Fibroblast of lung (primary cell): ENCODE measurements at regions not wholly inside any gene's neighbourhood (a gene's known extent, or its start where the extent isn't known, plus 50 kb on each side); places are given as distances from the start of the nearest gene placed in this dataset.

Experiments
- DNase-seq, 2 donors: peaks; one replicate each; pipeline versions ENCODE4 v3.0.0 to v3.0.0-alpha.2; 2010; ENCODE audit warnings: low read depth in 2 of 2
- H2AFZ ChIP-seq: 2 replicates; pipeline ENCODE4 v1.5.1; 2012; ENCODE audit warnings: low read length, control low read depth, inconsistent platforms
- H3K27ac ChIP-seq: 2 replicates; pipeline ENCODE4 v1.5.1; 2011; ENCODE audit warnings: low read length, control low read depth; ENCODE audit not compliant: insufficient read depth
- H3K27me3 ChIP-seq: 2 replicates; pipeline ENCODE4 v1.5.1; 2011; ENCODE audit warnings: mild to moderate bottlenecking, low read length; ENCODE audit not compliant: control insufficient read depth, insufficient read depth
- H3K36me3 ChIP-seq: 2 replicates; pipeline ENCODE4 v1.5.1; 2011; ENCODE audit warnings: low read length; ENCODE audit not compliant: control insufficient read depth, insufficient read depth
- H3K4me1 ChIP-seq: 2 replicates; pipeline ENCODE4 v1.5.1; 2011; ENCODE audit warnings: low read length; ENCODE audit not compliant: control insufficient read depth, insufficient read depth; ENCODE audit errors: extremely low read depth
- H3K4me2 ChIP-seq: 2 replicates; pipeline ENCODE4 v1.5.1; 2011; ENCODE audit warnings: low read length, control low read depth; ENCODE audit not compliant: insufficient read depth; ENCODE audit errors: extremely low read depth
- H3K4me3 ChIP-seq, 4 experiments: fragments of 200-600 bp in 1 of 4; sonication (generic) in 1 of 4; replicated peaks in 1 of 4; 2 replicates each; pipeline ENCODE4 v1.5.1; 2011 to 2016; ENCODE audit warnings: low read length in 4 of 4, low read depth in 3 of 4, mild to moderate bottlenecking in 3 of 4, control low read depth in 2 of 4, inconsistent platforms in 1 of 4, mixed read lengths in 1 of 4; ENCODE audit not compliant: insufficient read depth in 1 of 4; ENCODE audit errors: control extremely low read depth in 1 of 4
- H3K79me2 ChIP-seq: 2 replicates; pipeline ENCODE4 v1.5.1; 2012; ENCODE audit warnings: mild to moderate bottlenecking, low read length, inconsistent platforms; ENCODE audit not compliant: control insufficient read depth, insufficient read depth
- H3K9ac ChIP-seq: 2 replicates; pipeline ENCODE4 v1.5.1; 2011; ENCODE audit warnings: mild to moderate bottlenecking, low read length, control low read depth; ENCODE audit not compliant: insufficient read depth
- H3K9me3 ChIP-seq: 2 replicates; pipeline ENCODE4 v1.5.1; 2012; ENCODE audit warnings: low read depth, low read length; ENCODE audit not compliant: control insufficient read depth, insufficient read depth
- H4K20me1 ChIP-seq: 2 replicates; pipeline ENCODE4 v1.5.1; 2011; ENCODE audit warnings: low read length; ENCODE audit not compliant: control insufficient read depth, insufficient read depth; ENCODE audit errors: extremely low read depth
- CTCF ChIP-seq, 2 donors: IDR thresholded peaks in 1 of 2; conservative IDR thresholded peaks in 1 of 2; 1 replicate in 1 of 2; 2 replicates in 1 of 2; pipeline ENCODE4 v1.5.1; 2011 to 2012; ENCODE audit warnings: low read length in 2 of 2, control low read depth in 1 of 2, inconsistent platforms in 1 of 2, low read depth in 1 of 2, mild to moderate bottlenecking in 1 of 2
- EZH2 ChIP-seq: IDR thresholded peaks from 2 replicates; pipeline ENCODE4 v1.5.1; 2012; ENCODE audit warnings: low read length, control low read depth, mild to moderate bottlenecking; ENCODE audit errors: missing control alignments

GRCh38 chr18:37673671-37674070 lies 108.1 kb upstream of the CELF4 start:
- Histone ChIP-seq H4K20me1 (no peaks in the 10 kb centered on the region), H3K4me1 (no peaks in the 10 kb centered on the region), H3K27ac (no peak overlapping the region), H3K4me2 (no peak overlapping the region), H3K9me3 (no peaks in the 10 kb centered on the region), H3K36me3 (no peaks in the 10 kb centered on the region), H3K79me2 (no peaks in the 10 kb centered on the region), H3K4me3 (no peak overlapping the region), H3K9ac (no peak overlapping the region), H3K27me3 (no peaks in the 10 kb centered on the region), H2AFZ (no peak overlapping the region)
- DNase-seq = no peak
- TF ChIP-seq EZH2 (no peak), CTCF (conservative IDR thresholded peaks at IDR 0.05 in 1 of 2, IDR thresholded peaks at IDR 0.05 in 1 of 2; ENCODE audit: low read depth in 1 of 2, low read length in 2 of 2) (no peak)

DNA sequence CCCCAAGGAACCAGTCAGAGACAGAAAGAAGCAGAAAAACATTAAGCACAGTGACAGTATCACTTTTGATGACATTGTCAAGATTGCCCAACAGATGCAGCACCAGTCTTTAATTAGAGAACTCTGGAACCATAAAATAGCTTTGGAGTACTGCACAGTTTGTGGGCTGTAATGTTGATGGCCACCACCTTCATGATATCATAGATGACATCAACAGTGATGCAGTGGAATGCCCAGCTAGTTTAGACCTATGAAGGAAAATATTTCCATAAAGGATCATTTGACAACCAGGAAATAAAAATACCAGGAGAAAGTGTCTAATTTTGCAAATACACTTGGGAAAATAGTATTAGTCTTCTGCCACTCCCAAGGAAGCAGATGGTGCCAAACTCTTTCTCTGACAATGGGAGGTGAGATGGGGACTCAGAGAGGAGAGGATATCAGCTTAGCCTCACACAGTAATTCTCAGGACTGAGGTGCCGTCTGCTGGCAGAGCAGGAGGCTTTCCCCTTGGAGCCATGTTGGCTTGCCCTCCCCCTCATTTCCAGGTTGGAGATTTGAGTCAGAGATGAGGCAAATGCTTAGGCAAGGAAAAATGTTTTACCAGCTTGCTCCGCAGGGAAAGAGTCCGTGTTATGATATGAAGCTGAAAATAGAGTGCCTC lies 107.5 kb upstream of the CELF4 start:
- Histone ChIP-seq H3K27me3 (no peaks in the 10 kb centered on the region), H3K4me1 (no peaks in the 10 kb centered on the region), H3K9me3 (no peaks in the 10 kb centered on the region), H3K9ac (no peak overlapping the region), H2AFZ (no peak overlapping the region), H3K36me3 (no peaks in the 10 kb centered on the region), H3K4me2 (no peak overlapping the region), H3K27ac (no peak overlapping the region), H3K4me3 (no peak overlapping the region), H4K20me1 (no peaks in the 10 kb centered on the region), H3K79me2 (no peaks in the 10 kb centered on the region)
- DNase-seq = no peak
- no peak for TF ChIP-seq EZH2
- no peak for TF ChIP-seq CTCF (conservative IDR thresholded peaks at IDR 0.05 in 1 of 2, IDR thresholded peaks at IDR 0.05 in 1 of 2; ENCODE audit: low read depth in 1 of 2, low read length in 2 of 2)

GRCh38 chr18:37672001-37672400 lies 106.4 kb upstream of the CELF4 start:
- no peaks in the 10 kb centered on the region for H3K36me3 ChIP-seq
- no peak for DNase-seq
- no peaks in the 10 kb centered on the region for H4K20me1 ChIP-seq
- H2AFZ ChIP-seq = no peak overlapping the region
- H3K4me3 ChIP-seq = no peak overlapping the region
- TF ChIP-seq EZH2 (no peak), CTCF (conservative IDR thresholded peaks at IDR 0.05 in 1 of 2, IDR thresholded peaks at IDR 0.05 in 1 of 2; ENCODE audit: low read depth in 1 of 2, low read length in 2 of 2) (no peak)
- no peak overlapping the region for H3K4me2 ChIP-seq
- H3K27ac ChIP-seq = no peak overlapping the region
- no peaks in the 10 kb centered on the region for H3K79me2 ChIP-seq
- H3K27me3 ChIP-seq = no peaks in the 10 kb centered on the region
- H3K9me3 ChIP-seq = no peaks in the 10 kb centered on the region
- H3K9ac ChIP-seq = no peak overlapping the region
- H3K4me1 ChIP-seq = no peaks in the 10 kb centered on the region
